ENCODE measurements at regions not wholly inside any gene's neighbourhood (a gene's known extent, or its start where the extent isn't known, plus 50 kb on each side); places are given as distances from the start of the nearest gene placed in this dataset.

- FAIRE-seq (peak; percentile 43), DNase-seq (ENCODE audit: insufficient read length, low spot score) (no peak)
- TF ChIP-seq POLR2A (IDR thresholded peaks at IDR 0.05; ENCODE audit: low read depth, low read length): no peak
Measured at GRCh38 chr3:106566277-106566676, 697.5 kb upstream of the CBLB start.

- DNase-seq (ENCODE audit: insufficient read length, low spot score): no peak
- no peak for TF ChIP-seq POLR2A (IDR thresholded peaks at IDR 0.05; ENCODE audit: low read depth, low read length)
- FAIRE-seq: peak; percentile 33
Measured at GRCh38 chr3:106570426-106570825, 701.6 kb upstream of the CBLB start.

GRCh38 chr3:106573605-106574004, 704.8 kb upstream of the CBLB start:
- TF ChIP-seq POLR2A (IDR thresholded peaks at IDR 0.05; ENCODE audit: low read depth, low read length): no peak
- peak; percentile 55 for FAIRE-seq
- no peak for DNase-seq (ENCODE audit: insufficient read length, low spot score)

GRCh38 chr3:106575029-106575428, 706.2 kb upstream of the CBLB start:
- DNase-seq (ENCODE audit: insufficient read length, low spot score) (no peak), FAIRE-seq (no peak)
- no peak for TF ChIP-seq POLR2A (IDR thresholded peaks at IDR 0.05; ENCODE audit: low read depth, low read length)

- FAIRE-seq (no peak), DNase-seq (ENCODE audit: insufficient read length, low spot score) (no peak)
- no peak for TF ChIP-seq POLR2A (IDR thresholded peaks at IDR 0.05; ENCODE audit: low read depth, low read length)
Measured at GRCh38 chr3:106577241-106577640, 708.4 kb upstream of the CBLB start.

GRCh38 chr3:106578911-106579310, 710.1 kb upstream of the CBLB start:
- no peak for TF ChIP-seq POLR2A (IDR thresholded peaks at IDR 0.05; ENCODE audit: low read depth, low read length)
- no peak for FAIRE-seq
- DNase-seq (ENCODE audit: insufficient read length, low spot score): no peak

GRCh38 chr3:106582151-106582550, 713.3 kb upstream of the CBLB start:
- TF ChIP-seq POLR2A (IDR thresholded peaks at IDR 0.05; ENCODE audit: low read depth, low read length): no peak
- DNase-seq (ENCODE audit: insufficient read length, low spot score) (no peak), FAIRE-seq (no peak)

GRCh38 chr3:106587551-106587950, 718.7 kb upstream of the CBLB start:
- DNase-seq (ENCODE audit: insufficient read length, low spot score) (no peak), FAIRE-seq (no peak)
- no peak for TF ChIP-seq POLR2A (IDR thresholded peaks at IDR 0.05; ENCODE audit: low read depth, low read length)

GRCh38 chr3:106588739-106589138, 719.9 kb upstream of the CBLB start:
- no peak for TF ChIP-seq POLR2A (IDR thresholded peaks at IDR 0.05; ENCODE audit: low read depth, low read length)
- no peak for DNase-seq (ENCODE audit: insufficient read length, low spot score)
- FAIRE-seq: no peak

- no peak for TF ChIP-seq POLR2A (IDR thresholded peaks at IDR 0.05; ENCODE audit: low read depth, low read length)
- no peak for DNase-seq (ENCODE audit: insufficient read length, low spot score)
- FAIRE-seq: no peak
Measured at GRCh38 chr3:106589311-106589942, 720.6 kb upstream of the CBLB start.

- DNase-seq (ENCODE audit: insufficient read length, low spot score) (no peak), FAIRE-seq (no peak)
- TF ChIP-seq POLR2A (IDR thresholded peaks at IDR 0.05; ENCODE audit: low read depth, low read length): no peak
Measured at GRCh38 chr3:106590216-106590615, 721.4 kb upstream of the CBLB start.

GRCh38 chr3:106593381-106593780, 724.6 kb upstream of the CBLB start:
- no peak for TF ChIP-seq POLR2A (IDR thresholded peaks at IDR 0.05; ENCODE audit: low read depth, low read length)
- no peak for FAIRE-seq
- no peak for DNase-seq (ENCODE audit: insufficient read length, low spot score)

GRCh38 chr3:106609666-106610301, 741.0 kb upstream of the CBLB start:
- FAIRE-seq (peak; percentile 99), DNase-seq (ENCODE audit: insufficient read length, low spot score) (peak; percentile 9)
- no peak for TF ChIP-seq POLR2A (IDR thresholded peaks at IDR 0.05; ENCODE audit: low read depth, low read length)

GRCh38 chr3:106610362-106610959, 741.6 kb upstream of the CBLB start:
- DNase-seq (ENCODE audit: insufficient read length, low spot score) (no peak), FAIRE-seq (peak; percentile 83)
- no peak for TF ChIP-seq POLR2A (IDR thresholded peaks at IDR 0.05; ENCODE audit: low read depth, low read length)

- FAIRE-seq (no peak), DNase-seq (ENCODE audit: insufficient read length, low spot score) (no peak)
- TF ChIP-seq POLR2A (IDR thresholded peaks at IDR 0.05; ENCODE audit: low read depth, low read length): no peak
Measured at GRCh38 chr3:106611116-106611515, 742.3 kb upstream of the CBLB start.
